Esophagus muscularis mucosa (tissue), 4 donors: ENCODE measurements at regions not wholly inside any gene's neighbourhood (a gene's known extent, or its start where the extent isn't known, plus 50 kb on each side); places are given as distances from the start of the nearest gene placed in this dataset.

ENCODE experiments used
- CTCF ChIP-seq, 3 experiments: fragments of 200-600 bp in 2 of 3; fragments of 450-650 bp in 1 of 3; sonication (generic) in 2 of 3; IDR thresholded peaks; one replicate each; pipeline ENCODE4 v1.5.1; 2017 to 2019; ENCODE audit warnings: antibody characterized with exemption in 3 of 3, mild to moderate bottlenecking in 2 of 3, moderate library complexity in 1 of 3
- EP300 ChIP-seq: sonication (generic); formaldehyde crosslinking; IDR thresholded peaks from one replicate; pipeline ENCODE4 v1.6.1; 2017; ENCODE audit warnings: antibody characterized with exemption
- POLR2A ChIP-seq: fragments of 450-650 bp; IDR thresholded peaks from one replicate; pipeline ENCODE4 v1.6.1; 2017; ENCODE audit warnings: antibody characterized with exemption, moderate library complexity, mild to moderate bottlenecking, low read depth
- POLR2AphosphoS5 ChIP-seq, 2 donors: sonication (generic); formaldehyde crosslinking; IDR thresholded peaks; one replicate each; pipeline ENCODE4 v1.6.1; 2017; ENCODE audit warnings: antibody characterized with exemption in 2 of 2

GRCh38 chr11:45592636-45593035 lies 72.8 kb downstream of the CHST1 start:
- no peak for TF ChIP-seq POLR2A
- TF ChIP-seq CTCF (IDR thresholded peaks at IDR 0.05) = no peak
- no peak for TF ChIP-seq POLR2AphosphoS5 (IDR thresholded peaks at IDR 0.05)
- no peak for TF ChIP-seq EP300
